ENCODE measurements at regions not wholly inside any gene's neighbourhood (a gene's known extent, or its start where the extent isn't known, plus 50 kb on each side); places are given as distances from the start of the nearest gene placed in this dataset.

DNA sequence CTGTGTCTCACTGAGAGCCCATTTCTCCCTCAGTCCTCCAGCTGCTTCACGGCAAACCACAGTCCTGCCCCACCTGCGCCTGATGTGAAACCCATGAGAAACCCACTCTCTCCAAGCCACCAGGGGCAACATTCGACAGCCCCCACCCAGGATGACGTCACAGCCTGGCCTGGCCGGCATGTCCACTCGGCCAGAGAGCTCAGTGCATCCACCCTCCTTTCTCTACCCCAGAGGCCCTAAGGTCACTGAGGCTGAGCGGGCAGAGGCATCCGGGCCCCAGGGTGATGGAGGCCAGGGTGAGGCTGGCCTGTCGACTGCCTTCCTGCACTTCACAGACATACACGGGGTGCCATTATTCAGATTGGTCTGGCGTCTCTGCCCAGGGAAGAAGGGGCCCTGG lies 402.7 kb upstream of the MYT1L start:
- TF ChIP-seq, protein P1, sequence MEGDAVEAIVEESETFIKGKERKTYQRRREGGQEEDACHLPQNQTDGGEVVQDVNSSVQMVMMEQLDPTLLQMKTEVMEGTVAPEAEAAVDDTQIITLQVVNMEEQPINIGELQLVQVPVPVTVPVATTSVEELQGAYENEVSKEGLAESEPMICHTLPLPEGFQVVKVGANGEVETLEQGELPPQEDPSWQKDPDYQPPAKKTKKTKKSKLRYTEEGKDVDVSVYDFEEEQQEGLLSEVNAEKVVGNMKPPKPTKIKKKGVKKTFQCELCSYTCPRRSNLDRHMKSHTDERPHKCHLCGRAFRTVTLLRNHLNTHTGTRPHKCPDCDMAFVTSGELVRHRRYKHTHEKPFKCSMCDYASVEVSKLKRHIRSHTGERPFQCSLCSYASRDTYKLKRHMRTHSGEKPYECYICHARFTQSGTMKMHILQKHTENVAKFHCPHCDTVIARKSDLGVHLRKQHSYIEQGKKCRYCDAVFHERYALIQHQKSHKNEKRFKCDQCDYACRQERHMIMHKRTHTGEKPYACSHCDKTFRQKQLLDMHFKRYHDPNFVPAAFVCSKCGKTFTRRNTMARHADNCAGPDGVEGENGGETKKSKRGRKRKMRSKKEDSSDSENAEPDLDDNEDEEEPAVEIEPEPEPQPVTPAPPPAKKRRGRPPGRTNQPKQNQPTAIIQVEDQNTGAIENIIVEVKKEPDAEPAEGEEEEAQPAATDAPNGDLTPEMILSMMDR (IDR thresholded peaks at IDR 0.05 in 4 of 5, conservative IDR thresholded peaks at IDR 0.05 in 1 of 5): no peak
- no peak for TF ChIP-seq POLR2A (IDR thresholded peaks at IDR 0.05)

Data from gastrocnemius medialis (tissue), 4 donors.